Right lobe of liver (tissue), 6 donors: ENCODE measurements at regions not wholly inside any gene's neighbourhood (a gene's known extent, or its start where the extent isn't known, plus 50 kb on each side); places are given as distances from the start of the nearest gene placed in this dataset.

ENCODE experiments used
- ATAC-seq, 4 donors: fragments of 200-7000 bp; cut with Tn5 transposase; one replicate each; pipeline ENCODE4 v1.9.1; 2020; ENCODE audit warnings: mild to moderate bottlenecking in 4 of 4, moderate library complexity in 4 of 4
- DNase-seq, 3 donors: peaks; one replicate each; pipeline ENCODE4 v3.0.0-alpha.2; 2020
- H3K27ac ChIP-seq, 3 donors: fragments of 200-600 bp; one replicate each; pipeline ENCODE4 v1.8.0; 2022
- H3K27me3 ChIP-seq, 2 donors: fragments of 200-600 bp; one replicate each; pipeline ENCODE4 v1.8.0; 2022
- H3K36me3 ChIP-seq, 4 donors: fragments of 200-600 bp; sonication (generic) in 1 of 4; one replicate each; pipeline versions ENCODE4 v1.5.1 to v1.8.0; 2017 to 2022; ENCODE audit warnings: control low read depth in 1 of 4
- H3K4me1 ChIP-seq, 4 donors: fragments of 200-600 bp; sonication (generic) in 1 of 4; one replicate each; pipeline versions ENCODE4 v1.5.1 to v1.8.0; 2017 to 2022; ENCODE audit warnings: control low read depth in 1 of 4
- H3K4me3 ChIP-seq, 3 donors: fragments of 200-600 bp; one replicate each; pipeline ENCODE4 v1.8.0; 2022
- H3K9me3 ChIP-seq, 4 donors: fragments of 200-600 bp; sonication (generic) in 1 of 4; one replicate each; pipeline versions ENCODE4 v1.5.1 to v1.8.0; 2017 to 2022; ENCODE audit warnings: control low read depth in 1 of 4
- CTCF ChIP-seq, 4 donors: fragments of 200-600 bp in 3 of 4; fragments of 450-650 bp in 1 of 4; IDR thresholded peaks; one replicate each; pipeline versions ENCODE4 v1.5.1 to v1.8.0; 2016 to 2022; ENCODE audit warnings: antibody characterized with exemption in 4 of 4, mild to moderate bottlenecking in 2 of 4
- POLR2A ChIP-seq: fragments of 450-650 bp; IDR thresholded peaks from one replicate; pipeline ENCODE4 v1.6.1; 2017; ENCODE audit warnings: antibody characterized with exemption, mild to moderate bottlenecking
- WGBS: methylation state at CpG from one replicate; pipeline ENCODE4 v1.1.6; 2018; ENCODE audit warnings: low coverage, low lambda C conversion rate; ENCODE audit not compliant: insufficient coverage; ENCODE audit errors: missing lambda C conversion rate; 5-methylcytosine and 5-hydroxymethylcytosine counted together
- intact Hi-C, 2 donors: fragments of 100-400 bp; cut with DNase I; formaldehyde crosslinking; loops; one replicate each; pipeline versions ENCODE4 v1.11.2 to v1.14.1; 2022
- donor health status: DM: no; HTN: yes; CAD: no.
- donor health status: DM: no; HTN: no; CAD: no.
- donor health status: DM: no; HTN: no; CAD: no.
- donor health status: DM: no; HTN: yes; CAD: no.
- donor health status: DM: no; HTN: yes; CAD: no.

GRCh38 chr18:57273194-57273593, 79.2 kb upstream of the ST8SIA3 start:
- WGBS = 36% methylated on average over 3 of the region's 3 CpGs
- H3K4me3 ChIP-seq = no peak overlapping the region
- no peaks in the 10 kb centered on the region for H3K36me3 ChIP-seq
- TF ChIP-seq POLR2A = no peak
- TF ChIP-seq CTCF (IDR thresholded peaks at IDR 0.05) = no peak
- no peaks in the 10 kb centered on the region for H3K4me1 ChIP-seq
- intact Hi-C loops = no loop called here
- peak overlapping the region in 1 of 3 donors; percentile 13 for H3K27ac ChIP-seq
- no peaks in the 10 kb centered on the region for H3K27me3 ChIP-seq
- peak in 3 of 4 donors; percentile 15 to 44 (median 23) for ATAC-seq
- DNase-seq = no peak
- no peaks in the 10 kb centered on the region for H3K9me3 ChIP-seq

DNA sequence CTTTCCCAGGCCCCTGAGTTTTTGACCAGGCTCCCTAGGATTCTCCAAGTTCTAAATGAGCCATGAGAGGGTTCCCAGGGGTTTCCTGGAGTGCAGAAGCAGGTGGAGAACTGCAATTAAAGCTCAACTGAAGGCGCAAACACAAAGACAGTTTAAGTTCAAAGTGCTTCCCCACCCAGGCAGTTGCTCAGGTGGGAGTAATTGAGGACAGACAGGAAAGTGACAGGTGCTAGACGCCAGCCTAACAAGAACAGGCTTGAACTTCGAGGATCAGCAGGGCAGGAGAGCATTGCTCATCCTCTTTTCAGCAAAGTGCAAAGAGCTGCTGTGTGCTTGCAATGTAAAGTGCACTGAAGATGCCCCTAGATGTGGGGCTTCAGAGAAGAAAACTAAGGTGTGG, 77.2 kb upstream of the ST8SIA3 start:
- Histone ChIP-seq H3K36me3 (no peaks in the 10 kb centered on the region), H3K27me3 (no peaks in the 10 kb centered on the region), H3K4me3 (no peak overlapping the region), H3K4me1 (no peaks in the 10 kb centered on the region), H3K9me3 (no peaks in the 10 kb centered on the region), H3K27ac (no peak overlapping the region)
- WGBS = 78% methylated on average over 3 of the region's 3 CpGs
- DNase-seq = no peak
- ATAC-seq = no peak
- intact Hi-C loops = no loop called here
- TF ChIP-seq CTCF (IDR thresholded peaks at IDR 0.05) (no peak), POLR2A (no peak)

DNA sequence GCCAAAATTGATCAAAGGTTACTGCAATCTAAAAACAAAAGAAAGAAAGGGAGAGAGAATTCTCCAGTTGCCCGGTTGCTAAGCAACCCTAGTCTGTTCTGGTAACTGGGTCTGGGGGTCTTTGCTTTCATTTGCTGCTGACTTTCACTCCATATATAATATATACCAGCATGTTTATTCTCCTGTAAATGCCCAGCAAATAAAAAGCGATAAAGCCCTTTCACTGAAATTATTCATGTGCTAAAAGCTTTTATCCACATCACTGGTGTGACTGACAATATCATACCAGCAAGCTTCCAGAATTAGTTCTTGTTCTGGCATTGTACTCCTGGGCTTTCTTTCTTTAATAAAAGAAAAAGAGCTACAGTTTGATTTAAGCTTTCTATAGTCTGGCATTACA, 75.5 kb upstream of the ST8SIA3 start:
- no peaks in the 10 kb centered on the region for H3K4me1 ChIP-seq
- H3K27me3 ChIP-seq = no peaks in the 10 kb centered on the region
- no peaks in the 10 kb centered on the region for H3K36me3 ChIP-seq
- intact Hi-C loops = no loop called here
- H3K27ac ChIP-seq = no peak overlapping the region
- no peak for ATAC-seq
- 82% methylated on average over 2 of the region's 2 CpGs for WGBS
- H3K4me3 ChIP-seq = no peak overlapping the region
- H3K9me3 ChIP-seq = no peaks in the 10 kb centered on the region
- DNase-seq = no peak
- TF ChIP-seq POLR2A (no peak), CTCF (IDR thresholded peaks at IDR 0.05) (no peak)

DNA sequence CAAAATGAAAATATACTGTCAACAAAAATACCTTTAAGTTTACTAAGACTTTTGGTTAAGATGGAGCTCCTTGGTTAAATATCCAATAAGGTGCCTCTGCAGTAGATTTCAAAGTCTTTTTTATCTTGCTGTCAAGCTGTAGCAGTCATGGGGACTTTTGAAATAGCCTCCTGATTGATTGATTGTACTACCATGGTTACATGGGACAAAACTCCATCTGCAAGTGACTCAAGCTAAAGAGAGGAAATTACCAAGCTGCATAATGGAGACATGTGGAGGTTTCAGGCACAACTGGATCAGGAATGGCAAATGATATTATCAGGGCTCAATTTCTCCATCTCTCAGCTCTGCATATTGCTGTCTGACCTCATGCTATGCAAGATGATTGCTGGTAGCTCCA, 73.4 kb upstream of the ST8SIA3 start:
- ATAC-seq (no peak), DNase-seq (no peak)
- TF ChIP-seq CTCF (IDR thresholded peaks at IDR 0.05) (no peak), POLR2A (no peak)
- H3K4me3 ChIP-seq = no peak overlapping the region
- H3K27ac ChIP-seq = no peak overlapping the region
- H3K9me3 ChIP-seq = no peaks in the 10 kb centered on the region
- no peaks in the 10 kb centered on the region for H3K36me3 ChIP-seq
- H3K27me3 ChIP-seq = no peaks in the 10 kb centered on the region
- H3K4me1 ChIP-seq = no peaks in the 10 kb centered on the region
- intact Hi-C loops = no loop called here

GRCh38 chr18:57281519-57281918, 70.8 kb upstream of the ST8SIA3 start:
- H3K27me3 ChIP-seq = no peaks in the 10 kb centered on the region
- H3K4me1 ChIP-seq = no peaks in the 10 kb centered on the region
- H3K27ac ChIP-seq = no peak overlapping the region
- 82% methylated on average over 5 of the region's 5 CpGs for WGBS
- ATAC-seq = no peak
- H3K36me3 ChIP-seq = no peaks in the 10 kb centered on the region
- intact Hi-C loops = no loop called here
- DNase-seq = no peak
- TF ChIP-seq POLR2A = no peak
- no peak for TF ChIP-seq CTCF (IDR thresholded peaks at IDR 0.05)
- no peak overlapping the region for H3K4me3 ChIP-seq
- no peaks in the 10 kb centered on the region for H3K9me3 ChIP-seq
